ENCODE measurements at regions not wholly inside any gene's neighbourhood (a gene's known extent, or its start where the extent isn't known, plus 50 kb on each side); places are given as distances from the start of the nearest gene placed in this dataset.

- Histone ChIP-seq H3K9me3 (no peaks in the 10 kb centered on the region), H3K4me3 (no peak overlapping the region), H3K4me1 (ENCODE audit: control insufficient read depth in 1 of 2, low read depth in 2 of 2) (no peaks in the 10 kb centered on the region), H3K36me3 (no peaks in the 10 kb centered on the region), H3K27ac (no peak overlapping the region), H3K27me3 (replicated peaks; ENCODE audit: insufficient read depth) (no peaks in the 10 kb centered on the region)
- no peak for TF ChIP-seq CTCF (IDR thresholded peaks at IDR 0.05)
- no peak for DNase-seq (ENCODE audit: low spot score)
- no peak for ATAC-seq (ENCODE audit: insufficient number of reproducible peaks, low FRiP score, low read depth)
Observed at GRCh38 chr7:41326616-41327015, 376.3 kb downstream of the INHBA start.

GRCh38 chr7:41323806-41324205 lies 379.1 kb downstream of the INHBA start:
- Histone ChIP-seq H3K4me3 (no peak overlapping the region), H3K27ac (no peak overlapping the region), H3K4me1 (ENCODE audit: control insufficient read depth in 1 of 2, low read depth in 2 of 2) (no peaks in the 10 kb centered on the region), H3K9me3 (no peaks in the 10 kb centered on the region), H3K27me3 (replicated peaks; ENCODE audit: insufficient read depth) (no peaks in the 10 kb centered on the region), H3K36me3 (no peaks in the 10 kb centered on the region)
- TF ChIP-seq CTCF (IDR thresholded peaks at IDR 0.05), result no peak
- DNase-seq (ENCODE audit: low spot score) (no peak), ATAC-seq (ENCODE audit: insufficient number of reproducible peaks, low FRiP score, low read depth) (no peak)

- ATAC-seq (ENCODE audit: insufficient number of reproducible peaks, low FRiP score, low read depth), result no peak
Observed at GRCh38 chr7:41319581-41319980, 383.3 kb downstream of the INHBA start.

GRCh38 chr7:41316410-41316809 lies 386.5 kb downstream of the INHBA start:
- Histone ChIP-seq H3K36me3 (no peaks in the 10 kb centered on the region), H3K4me1 (ENCODE audit: control insufficient read depth in 1 of 2, low read depth in 2 of 2) (no peaks in the 10 kb centered on the region), H3K9me3 (no peaks in the 10 kb centered on the region), H3K27ac (no peak overlapping the region), H3K27me3 (replicated peaks; ENCODE audit: insufficient read depth) (no peaks in the 10 kb centered on the region), H3K4me3 (no peak overlapping the region)
- ATAC-seq (ENCODE audit: insufficient number of reproducible peaks, low FRiP score, low read depth), result no peak
- TF ChIP-seq CTCF (IDR thresholded peaks at IDR 0.05), result no peak
- no peak for DNase-seq (ENCODE audit: low spot score)

More at GRCh38 chr7:41319581-41319980, 383.3 kb downstream of the INHBA start:
- H3K4me3 ChIP-seq, result no peak overlapping the region
- no peaks in the 10 kb centered on the region for H3K4me1 ChIP-seq (ENCODE audit: control insufficient read depth in 1 of 2, low read depth in 2 of 2)
- no peaks in the 10 kb centered on the region for H3K9me3 ChIP-seq
- no peaks in the 10 kb centered on the region for H3K36me3 ChIP-seq
- TF ChIP-seq CTCF (IDR thresholded peaks at IDR 0.05), result no peak
- H3K27ac ChIP-seq, result no peak overlapping the region
- no peaks in the 10 kb centered on the region for H3K27me3 ChIP-seq (replicated peaks; ENCODE audit: insufficient read depth)
- no peak for DNase-seq (ENCODE audit: low spot score)

GRCh38 chr7:41315764-41316163 lies 387.1 kb downstream of the INHBA start:
- H3K4me1 ChIP-seq (ENCODE audit: control insufficient read depth in 1 of 2, low read depth in 2 of 2), result no peaks in the 10 kb centered on the region
- no peak for ATAC-seq (ENCODE audit: insufficient number of reproducible peaks, low FRiP score, low read depth)
- DNase-seq (ENCODE audit: low spot score), result no peak
- no peaks in the 10 kb centered on the region for H3K27me3 ChIP-seq (replicated peaks; ENCODE audit: insufficient read depth)
- H3K36me3 ChIP-seq, result no peaks in the 10 kb centered on the region
- no peaks in the 10 kb centered on the region for H3K9me3 ChIP-seq
- H3K27ac ChIP-seq, result no peak overlapping the region
- TF ChIP-seq CTCF (IDR thresholded peaks at IDR 0.05), result no peak
- H3K4me3 ChIP-seq, result no peak overlapping the region
